Fibroblast of lung (primary cell): ENCODE measurements at regions not wholly inside any gene's neighbourhood (a gene's known extent, or its start where the extent isn't known, plus 50 kb on each side); places are given as distances from the start of the nearest gene placed in this dataset.

Experiments
- EZH2 ChIP-seq: IDR thresholded peaks from 2 replicates; pipeline ENCODE4 v1.5.1; 2012; ENCODE audit warnings: low read length, control low read depth, mild to moderate bottlenecking; ENCODE audit errors: missing control alignments
- TF ChIP-seq, protein P1 (sequence below), 2 donors: IDR thresholded peaks in 1 of 2; conservative IDR thresholded peaks in 1 of 2; 1 replicate in 1 of 2; 2 replicates in 1 of 2; pipeline ENCODE4 v1.5.1; 2011 to 2012; ENCODE audit warnings: low read length in 2 of 2, control low read depth in 1 of 2, inconsistent platforms in 1 of 2, low read depth in 1 of 2, mild to moderate bottlenecking in 1 of 2

DNA sequence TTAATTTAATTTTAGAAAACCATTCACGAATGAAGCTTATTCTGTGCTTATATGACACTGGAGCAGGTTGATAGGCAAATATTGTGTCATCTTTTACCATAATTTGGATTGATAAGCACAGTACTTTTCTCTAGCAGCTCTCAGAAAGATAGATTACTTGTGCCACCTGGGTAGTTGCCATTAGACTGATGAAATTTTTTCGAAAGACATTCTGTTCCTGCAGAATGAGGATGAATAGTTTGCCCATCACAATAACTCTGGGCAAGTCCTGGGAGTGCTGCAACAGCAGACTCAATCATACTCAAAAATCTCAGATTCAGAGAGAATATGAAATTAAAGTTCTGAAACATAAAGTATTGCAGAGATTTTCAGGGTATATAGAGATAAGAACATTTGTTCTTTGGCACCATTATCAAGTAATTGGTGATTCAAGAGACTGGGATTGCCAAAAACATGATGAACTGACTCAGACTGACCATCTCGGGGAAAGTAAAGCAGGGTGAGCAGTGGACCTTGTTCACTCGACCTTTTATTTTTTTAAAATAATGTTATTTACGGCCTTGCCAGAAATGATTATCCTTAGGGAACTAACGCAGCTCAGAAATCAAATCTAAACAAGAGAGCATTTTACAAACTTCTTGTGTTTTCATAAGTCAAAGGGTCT lies 65.8 kb upstream of the PTCHD4 start:
- TF ChIP-seq, protein P1, sequence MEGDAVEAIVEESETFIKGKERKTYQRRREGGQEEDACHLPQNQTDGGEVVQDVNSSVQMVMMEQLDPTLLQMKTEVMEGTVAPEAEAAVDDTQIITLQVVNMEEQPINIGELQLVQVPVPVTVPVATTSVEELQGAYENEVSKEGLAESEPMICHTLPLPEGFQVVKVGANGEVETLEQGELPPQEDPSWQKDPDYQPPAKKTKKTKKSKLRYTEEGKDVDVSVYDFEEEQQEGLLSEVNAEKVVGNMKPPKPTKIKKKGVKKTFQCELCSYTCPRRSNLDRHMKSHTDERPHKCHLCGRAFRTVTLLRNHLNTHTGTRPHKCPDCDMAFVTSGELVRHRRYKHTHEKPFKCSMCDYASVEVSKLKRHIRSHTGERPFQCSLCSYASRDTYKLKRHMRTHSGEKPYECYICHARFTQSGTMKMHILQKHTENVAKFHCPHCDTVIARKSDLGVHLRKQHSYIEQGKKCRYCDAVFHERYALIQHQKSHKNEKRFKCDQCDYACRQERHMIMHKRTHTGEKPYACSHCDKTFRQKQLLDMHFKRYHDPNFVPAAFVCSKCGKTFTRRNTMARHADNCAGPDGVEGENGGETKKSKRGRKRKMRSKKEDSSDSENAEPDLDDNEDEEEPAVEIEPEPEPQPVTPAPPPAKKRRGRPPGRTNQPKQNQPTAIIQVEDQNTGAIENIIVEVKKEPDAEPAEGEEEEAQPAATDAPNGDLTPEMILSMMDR (conservative IDR thresholded peaks at IDR 0.05 in 1 of 2, IDR thresholded peaks at IDR 0.05 in 1 of 2; ENCODE audit: low read depth in 1 of 2, low read length in 2 of 2) = no peak
- no peak for TF ChIP-seq EZH2
